GM18505 (cell line): ENCODE measurements at regions not wholly inside any gene's neighbourhood (a gene's known extent, or its start where the extent isn't known, plus 50 kb on each side); places are given as distances from the start of the nearest gene placed in this dataset.
"Not testable (repeated sequence)": the region's sequence is repeated elsewhere in the genome, so short reads cannot be mapped to it uniquely, and the experiment has no call there.

Experiments
- ATAC-seq: cut with Tn5 transposase; IDR thresholded peaks from one replicate; pipeline ENCODE4 v1.9.1; 2021; ENCODE audit not compliant: unreplicated experiment
- POLR2A ChIP-seq: IDR thresholded peaks from 4 replicates; pipeline ENCODE4 v1.6.1; 2011; ENCODE audit warnings: borderline replicate concordance; ENCODE audit not compliant: insufficient read depth, insufficient read length; ENCODE audit errors: extremely low read depth

- ATAC-seq = no peak
Measured at GRCh38 chr5:143541943-143542797, 138.7 kb upstream of the NR3C1 start.

GRCh38 chr5:143539742-143540141 lies 136.3 kb upstream of the NR3C1 start:
- no peak for TF ChIP-seq POLR2A
- ATAC-seq = no peak

More at GRCh38 chr5:143541943-143542797, 138.7 kb upstream of the NR3C1 start:
- no peak for TF ChIP-seq POLR2A

DNA sequence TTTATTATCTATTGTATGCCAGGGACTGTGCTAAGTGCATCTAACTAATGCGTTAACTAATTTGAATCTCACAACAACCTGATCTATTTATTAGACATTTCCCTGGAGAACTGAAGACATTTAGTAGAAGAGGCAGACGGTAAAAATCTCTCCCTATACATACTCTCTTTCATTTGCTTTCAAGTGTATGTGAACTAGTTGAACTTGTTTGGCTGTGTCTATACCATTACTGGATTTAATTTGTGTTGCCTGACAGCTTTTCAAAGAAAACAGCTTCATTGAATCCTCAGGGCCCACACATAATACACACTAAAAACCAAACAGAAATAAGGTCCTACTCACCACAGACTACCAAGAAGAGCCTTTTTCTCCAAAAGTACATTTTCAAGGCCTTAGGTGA lies 133.6 kb upstream of the NR3C1 start:
- ATAC-seq = no peak
- no peak for TF ChIP-seq POLR2A

DNA sequence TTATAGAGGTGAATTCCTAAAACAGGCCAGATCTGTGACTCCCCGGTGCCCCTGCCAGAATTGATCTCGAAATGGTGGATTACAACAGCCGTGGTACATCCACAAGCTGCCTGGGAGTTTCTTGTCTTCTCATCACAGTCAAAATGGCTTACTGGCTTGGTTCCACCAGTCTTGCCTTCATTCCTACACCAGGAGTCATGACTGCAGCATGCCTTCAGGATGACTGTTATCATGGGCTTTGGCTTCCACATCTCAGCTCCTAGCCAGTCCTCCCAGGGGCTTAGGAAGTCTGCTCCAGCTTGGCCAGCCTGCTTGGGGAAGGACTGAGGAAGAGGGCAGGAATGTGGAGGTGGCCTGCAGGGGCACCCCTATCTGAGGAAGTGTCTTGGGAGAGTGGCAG lies 132.9 kb upstream of the NR3C1 start:
- no peak for ATAC-seq
- TF ChIP-seq POLR2A = no peak

- no peak for TF ChIP-seq POLR2A
- no peak for ATAC-seq
Measured at GRCh38 chr5:143534761-143535154, 131.3 kb upstream of the NR3C1 start.

DNA sequence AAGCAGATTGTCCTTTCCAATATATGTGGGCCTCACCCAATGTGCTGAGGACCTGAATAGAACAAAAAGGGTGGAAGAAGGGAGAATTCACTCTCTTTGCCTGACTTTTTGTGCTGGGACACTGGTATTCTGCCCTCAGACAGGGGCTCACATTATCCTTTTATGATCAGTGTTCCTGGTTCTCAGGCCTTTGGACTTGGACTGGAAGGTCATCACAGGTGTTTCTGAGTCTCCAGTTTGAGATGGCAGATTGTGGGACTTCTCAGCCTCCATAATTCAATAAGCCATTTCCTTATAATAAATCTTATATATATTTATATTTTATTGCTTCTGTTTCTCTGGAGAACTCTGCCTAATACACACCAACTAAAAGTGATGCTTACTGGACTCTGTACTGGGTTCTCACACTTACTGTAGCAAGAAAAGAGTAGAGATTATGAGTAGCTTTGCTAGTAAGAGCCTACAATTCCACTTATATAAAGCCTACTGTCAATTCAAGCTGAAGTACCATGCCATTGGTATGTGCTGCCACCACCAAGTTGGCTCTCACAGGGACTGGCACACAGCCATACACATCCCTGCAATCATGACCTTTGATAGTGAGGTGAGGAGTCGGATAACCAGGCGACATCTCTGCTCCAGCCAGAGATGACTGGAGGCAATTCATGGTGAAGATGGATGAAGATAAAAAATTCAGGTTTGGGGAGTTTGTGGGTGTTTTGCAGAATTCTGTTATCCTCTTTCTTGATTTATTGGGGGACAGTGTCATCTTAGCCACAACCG lies 130.7 kb upstream of the NR3C1 start:
- no peak for ATAC-seq
- no peak for TF ChIP-seq POLR2A

DNA sequence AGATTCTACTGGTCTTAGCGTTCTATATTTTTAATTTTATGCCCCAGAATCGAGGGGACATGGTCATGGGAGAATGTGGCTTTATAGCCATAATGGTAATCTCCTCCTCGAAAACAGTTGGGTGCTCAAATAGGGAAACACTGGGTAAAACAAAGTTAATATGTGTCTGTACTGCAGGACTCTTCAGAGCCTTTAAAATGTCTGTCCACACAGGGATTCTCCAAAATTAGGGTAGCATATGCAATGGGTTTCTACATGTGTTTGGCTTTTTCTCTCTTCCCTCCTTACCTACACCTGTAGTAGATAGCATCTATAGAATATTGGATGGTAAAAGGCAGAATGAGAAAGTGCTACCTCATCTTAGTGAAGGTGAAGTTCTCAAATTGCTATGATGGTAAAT lies 130.0 kb upstream of the NR3C1 start:
- ATAC-seq = no peak
- no peak for TF ChIP-seq POLR2A

DNA sequence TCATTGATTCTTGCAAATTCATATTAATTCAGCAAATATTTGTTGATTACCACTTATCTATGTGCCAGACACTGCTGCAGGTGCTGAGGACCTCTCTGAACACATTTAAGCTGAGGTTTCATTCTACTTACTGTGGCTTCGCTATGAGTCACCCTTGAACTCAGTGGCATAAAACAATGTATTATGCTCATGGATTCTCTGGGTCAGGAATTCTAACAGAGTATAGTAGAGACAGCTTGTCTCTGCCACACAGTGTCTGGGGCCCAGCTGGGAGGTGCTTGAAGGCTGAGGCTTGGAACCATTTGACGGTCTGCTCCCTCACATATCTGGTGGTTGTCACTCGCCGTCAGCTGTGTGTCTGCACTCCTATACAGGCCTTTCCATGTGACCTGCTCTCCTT lies 124.3 kb upstream of the NR3C1 start:
- no peak for TF ChIP-seq POLR2A
- peak; percentile 69 for ATAC-seq

DNA sequence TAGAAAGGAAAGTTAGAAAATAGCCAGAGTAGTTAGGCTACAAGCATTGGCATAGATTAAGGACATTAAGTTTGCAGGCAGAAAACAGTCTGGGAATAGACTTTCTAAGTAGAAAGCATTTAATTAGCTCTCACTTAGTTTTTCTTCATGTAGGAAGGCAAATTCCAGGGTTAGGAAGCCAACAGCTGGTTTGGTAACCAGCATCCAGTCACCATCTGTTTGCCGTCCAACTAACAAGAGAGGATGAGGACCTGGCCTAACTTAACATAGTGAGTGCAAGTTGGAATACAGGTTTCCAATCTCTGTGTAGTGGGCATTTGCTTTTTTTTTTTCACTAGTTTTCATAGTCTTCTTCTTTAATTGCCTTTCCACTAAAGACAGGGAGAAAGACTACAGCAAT lies 121.7 kb upstream of the NR3C1 start:
- no peak for ATAC-seq
- TF ChIP-seq POLR2A = no peak

DNA sequence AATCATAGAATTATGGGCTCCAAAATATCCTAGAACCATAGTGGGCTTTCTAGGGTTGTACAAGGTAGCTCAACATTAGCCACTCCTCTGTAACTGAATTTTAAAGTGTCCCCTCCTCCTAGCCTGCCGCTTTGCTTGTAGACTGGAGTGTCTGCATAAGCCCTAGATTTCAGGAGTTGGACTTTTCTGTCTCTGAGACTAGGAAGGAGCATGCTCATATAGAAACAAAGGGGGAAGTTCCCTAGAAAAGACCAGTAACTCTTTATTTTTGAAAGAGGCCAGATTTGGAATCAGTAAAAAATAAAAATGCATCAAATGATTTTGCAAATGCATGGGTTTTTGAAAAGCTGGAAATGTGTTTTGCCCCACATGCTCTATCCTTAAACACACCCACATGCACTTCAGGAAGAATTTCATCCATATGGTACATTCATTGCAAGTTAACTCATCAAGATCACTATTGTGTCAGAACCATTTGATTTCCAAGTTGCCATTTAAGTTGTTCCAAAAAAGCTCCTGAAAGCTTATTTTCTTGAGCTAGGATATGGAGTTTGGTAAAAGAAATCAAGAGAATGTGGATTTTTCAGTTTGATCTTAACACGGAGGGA lies 121.0 kb upstream of the NR3C1 start:
- ATAC-seq = no peak
- no peak for TF ChIP-seq POLR2A

DNA sequence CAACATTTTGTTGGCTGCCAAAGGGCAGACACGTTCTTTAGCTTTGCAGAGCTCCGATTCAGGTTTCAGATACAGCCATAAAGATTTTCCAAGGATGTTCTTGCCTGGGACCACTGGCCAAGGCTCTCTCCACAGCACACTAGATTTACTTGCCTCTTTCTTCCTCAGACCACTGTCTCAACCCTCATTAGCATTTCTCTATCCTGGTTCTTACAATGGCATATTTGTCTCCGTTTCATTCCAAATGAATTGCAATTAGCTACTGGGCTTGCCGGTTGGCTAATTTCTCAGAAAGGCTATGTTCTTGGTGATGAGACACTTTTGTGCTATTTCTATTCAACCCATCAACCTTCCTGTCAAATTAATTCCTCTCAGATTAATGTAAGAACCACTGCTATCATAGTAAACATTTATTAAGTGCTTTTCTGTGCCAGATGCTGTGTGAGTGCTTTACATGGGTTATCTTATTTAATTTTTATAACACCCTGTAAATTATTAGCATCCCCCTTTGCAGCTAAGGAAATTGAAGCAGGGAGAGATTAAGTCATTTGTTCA lies 118.4 kb upstream of the NR3C1 start:
- TF ChIP-seq POLR2A = no peak
- ATAC-seq = no peak

DNA sequence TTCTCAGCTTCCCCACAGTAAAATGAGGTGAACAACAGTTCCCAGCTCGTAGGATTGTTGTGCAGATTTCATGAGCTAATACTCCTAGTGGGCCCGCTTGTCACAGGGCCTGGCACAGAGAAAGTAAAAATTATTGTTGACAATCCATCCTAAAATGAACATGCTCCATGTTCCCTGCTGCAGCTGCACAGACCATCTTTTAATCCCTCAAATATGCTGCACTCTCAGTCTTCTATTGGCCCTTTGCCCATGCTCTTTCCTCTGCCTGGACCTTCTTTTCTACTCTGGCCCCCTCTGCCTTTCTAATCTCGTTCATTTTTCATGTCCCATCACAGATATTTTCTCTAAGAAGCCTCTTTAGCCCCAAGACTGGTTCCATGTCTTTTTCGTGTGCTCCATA lies 117.7 kb upstream of the NR3C1 start:
- no peak for ATAC-seq

GRCh38 chr5:143519215-143519614 lies 115.7 kb upstream of the NR3C1 start:
- not testable (repeated sequence) for ATAC-seq

More for the DNA sequence above, 117.7 kb upstream of the NR3C1 start:
- TF ChIP-seq POLR2A = no peak

DNA sequence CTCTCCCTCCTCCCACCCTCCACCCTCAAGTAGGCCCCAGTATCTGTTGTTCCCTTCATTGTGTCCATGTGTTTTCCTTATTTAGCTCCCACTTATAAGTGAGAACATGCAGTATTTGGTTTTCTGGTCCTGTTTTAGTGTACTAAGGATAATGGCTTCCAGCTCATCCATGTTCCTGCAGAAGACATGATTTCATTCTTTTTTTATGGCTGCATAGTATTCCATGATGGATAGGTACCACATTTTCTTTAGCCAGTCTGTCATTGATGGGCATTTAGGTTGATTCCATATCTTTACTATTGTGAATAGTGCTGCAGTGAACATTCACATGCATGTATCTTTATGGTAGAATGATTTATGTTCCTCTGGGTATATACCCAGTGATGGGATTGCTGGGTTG lies 114.3 kb upstream of the NR3C1 start:
- not testable (repeated sequence) for ATAC-seq
